Heart left ventricle (tissue), 16 donors: ENCODE measurements at regions not wholly inside any gene's neighbourhood (a gene's known extent, or its start where the extent isn't known, plus 50 kb on each side); places are given as distances from the start of the nearest gene placed in this dataset.

Source experiments
- ATAC-seq, 4 donors: fragments of 200-7000 bp; cut with Tn5 transposase; one replicate each; pipeline ENCODE4 v1.9.1; 2020 to 2022; ENCODE audit warnings: moderate library complexity in 4 of 4, mild to moderate bottlenecking in 3 of 4, moderate number of reproducible peaks in 1 of 4
- DNase-seq, 5 donors: peaks; one replicate each; pipeline ENCODE4 v3.0.0-alpha.2; 2020
- H3K27ac ChIP-seq, 12 donors: fragments of 200-600 bp; sonication (generic) in 4 of 12; one replicate each; pipeline versions ENCODE4 v1.5.0 to v1.8.0; 2016 to 2022; ENCODE audit warnings: mild to moderate bottlenecking in 2 of 12
- H3K27me3 ChIP-seq, 9 donors: fragments of 200-600 bp; sonication (generic) in 2 of 9; one replicate each; pipeline versions ENCODE4 v1.5.1 to v1.8.0; 2016 to 2022; ENCODE audit warnings: mild to moderate bottlenecking in 3 of 9
- H3K36me3 ChIP-seq, 9 donors: fragments of 200-600 bp; sonication (generic) in 2 of 9; one replicate each; pipeline versions ENCODE4 v1.5.0 to v1.8.0; 2018 to 2022; ENCODE audit warnings: mild to moderate bottlenecking in 2 of 9
- H3K4me1 ChIP-seq, 12 donors: fragments of 200-600 bp; sonication (generic) in 4 of 12; one replicate each; pipeline versions ENCODE4 v1.5.0 to v1.8.0; 2016 to 2022; ENCODE audit warnings: mild to moderate bottlenecking in 3 of 12
- H3K4me3 ChIP-seq, 12 donors: fragments of 200-600 bp; sonication (generic) in 4 of 12; one replicate each; pipeline versions ENCODE4 v1.5.0 to v1.8.0; 2017 to 2022; ENCODE audit warnings: mild to moderate bottlenecking in 9 of 12, moderate library complexity in 4 of 12
- H3K9me3 ChIP-seq, 12 donors: fragments of 200-600 bp; sonication (generic) in 4 of 12; one replicate each; pipeline versions ENCODE4 v1.5.0 to v1.8.0; 2016 to 2022; ENCODE audit warnings: mild to moderate bottlenecking in 1 of 12
- CTCF ChIP-seq, 12 donors: fragments of 200-600 bp; sonication (generic) in 4 of 12; IDR thresholded peaks; one replicate each; pipeline versions ENCODE4 v1.5.0 to v1.8.0; 2018 to 2022; ENCODE audit warnings: antibody characterized with exemption in 12 of 12, mild to moderate bottlenecking in 5 of 12
- POLR2A ChIP-seq, 2 donors: fragments of 450-650 bp; IDR thresholded peaks; one replicate each; pipeline ENCODE4 v1.6.1; 2017; ENCODE audit warnings: antibody characterized with exemption in 2 of 2, mild to moderate bottlenecking in 2 of 2, moderate library complexity in 2 of 2
- WGBS, 4 donors: extraction: QIAGEN DNeasy Blood & Tissue Kit in 2 of 4; methylation state at CpG; one replicate each; pipeline versions ENCODE4 v1.1.5 to v1.1.7; 2013 to 2018; 5-methylcytosine and 5-hydroxymethylcytosine counted together
- intact Hi-C, 10 donors: fragments of 100-400 bp; cut with DNase I; formaldehyde crosslinking; loops; one replicate each; pipeline versions ENCODE4 v1.11.1 to v1.14.2; 2022
- donor health status: ischemic (EF 13 %, LVEDD 7.1; RV severe dilation, severe dysfunction).
- donor health status: healthy with polysubstance abuse.
- donor health status: DM: no; HTN: yes; CAD: no.
- donor health status: DM: no; HTN: no; CAD: no.
- donor health status: ischemic (EF 25% LVEDD 6.9; RV normal size, moderate dysfunction).
- donor health status: ischemic (EF 25% LVEDD 5.7; RV mildly dilated, moderate dysfunction).
- donor health status: healthy.
- donor health status: DM: yes; HTN: yes; CAD: no.
- donor health status: ischemic (EF 35%, LVEDD 5.7; RV mildly dilated, moderate dysfunction).
- donor health status: nonischemic (EF 11% LVEDD 7.7; RV severe dilation, severe dysfunction).
- donor health status: DM: yes; HTN: yes; CAD: no.
- donor health status: PGD.
- donor health status: ischemic (EF 29% LVEDD 5.4; RV normal size, mild dysfunction).
- donor health status: nonischemic (EF 23%, LVEDD 6.1; RV moderate dilation, normal function).

DNA sequence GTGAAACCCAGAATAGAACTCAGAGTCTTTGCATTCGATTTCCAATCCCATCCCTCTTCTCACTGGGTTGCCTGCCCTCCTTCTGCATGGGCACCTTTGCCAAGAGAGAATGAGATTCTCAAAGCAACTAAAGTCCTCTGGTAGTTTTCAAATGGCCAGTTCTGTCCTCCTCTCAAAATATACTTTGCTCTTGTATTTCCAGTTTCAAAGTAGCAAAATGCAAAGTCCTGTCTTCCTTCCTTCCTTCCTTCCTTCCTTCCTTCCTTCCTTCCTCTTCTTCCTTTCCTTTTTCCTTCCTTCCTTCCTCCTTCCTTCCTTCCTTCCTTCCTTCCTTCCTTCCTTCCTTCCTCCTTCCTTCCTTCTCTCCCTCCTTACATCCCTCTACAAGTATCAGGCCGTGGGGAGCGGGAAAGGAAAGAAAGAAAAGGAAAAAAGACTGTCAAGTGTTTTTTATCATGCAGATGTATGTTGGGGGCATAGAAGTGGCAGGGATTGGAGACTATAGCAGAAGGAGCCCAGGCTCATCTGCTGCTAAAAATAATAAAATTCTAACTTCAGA, 265.2 kb downstream of the CD83 start:
- WGBS, 4 donors = 72 to 90% (median 82%) methylated on average over 3 of the region's 3 CpGs
- H3K4me1 ChIP-seq = peaks cover 0 to 11% (median 0%) of the 10 kb centered on the region in 12 donors
- ATAC-seq = no peak
- H3K4me3 ChIP-seq = no peak overlapping the region
- H3K27ac ChIP-seq = peak overlapping the region in 1 of 12 donors; percentile 47
- intact Hi-C loops = no loop called here
- no peaks in the 10 kb centered on the region for H3K36me3 ChIP-seq
- peaks cover 0 to 7% (median 0%) of the 10 kb centered on the region in 12 donors for H3K9me3 ChIP-seq
- H3K27me3 ChIP-seq = no peaks in the 10 kb centered on the region
- TF ChIP-seq CTCF (IDR thresholded peaks at IDR 0.05) (no peak), POLR2A (IDR thresholded peaks at IDR 0.05) (no peak)
- DNase-seq = no peak

GRCh38 chr6:14383393-14384174, 266.0 kb downstream of the CD83 start:
- WGBS, 4 donors = 77 to 85% (median 83%) methylated on average over 5 of the region's 5 CpGs
- intact Hi-C loops = no loop called here
- ATAC-seq (peak in 1 of 4 donors; percentile 37), DNase-seq (no peak)
- no peak for TF ChIP-seq CTCF (IDR thresholded peaks at IDR 0.05)
- no peak for TF ChIP-seq POLR2A (IDR thresholded peaks at IDR 0.05)
- H3K4me3 ChIP-seq = no peak overlapping the region
- peaks cover 0 to 11% (median 0%) of the 10 kb centered on the region in 12 donors for H3K4me1 ChIP-seq
- no peaks in the 10 kb centered on the region for H3K27me3 ChIP-seq
- H3K9me3 ChIP-seq = no peaks in the 10 kb centered on the region
- H3K36me3 ChIP-seq = no peaks in the 10 kb centered on the region
- peak overlapping the region in 1 of 12 donors; percentile 47 for H3K27ac ChIP-seq

DNA sequence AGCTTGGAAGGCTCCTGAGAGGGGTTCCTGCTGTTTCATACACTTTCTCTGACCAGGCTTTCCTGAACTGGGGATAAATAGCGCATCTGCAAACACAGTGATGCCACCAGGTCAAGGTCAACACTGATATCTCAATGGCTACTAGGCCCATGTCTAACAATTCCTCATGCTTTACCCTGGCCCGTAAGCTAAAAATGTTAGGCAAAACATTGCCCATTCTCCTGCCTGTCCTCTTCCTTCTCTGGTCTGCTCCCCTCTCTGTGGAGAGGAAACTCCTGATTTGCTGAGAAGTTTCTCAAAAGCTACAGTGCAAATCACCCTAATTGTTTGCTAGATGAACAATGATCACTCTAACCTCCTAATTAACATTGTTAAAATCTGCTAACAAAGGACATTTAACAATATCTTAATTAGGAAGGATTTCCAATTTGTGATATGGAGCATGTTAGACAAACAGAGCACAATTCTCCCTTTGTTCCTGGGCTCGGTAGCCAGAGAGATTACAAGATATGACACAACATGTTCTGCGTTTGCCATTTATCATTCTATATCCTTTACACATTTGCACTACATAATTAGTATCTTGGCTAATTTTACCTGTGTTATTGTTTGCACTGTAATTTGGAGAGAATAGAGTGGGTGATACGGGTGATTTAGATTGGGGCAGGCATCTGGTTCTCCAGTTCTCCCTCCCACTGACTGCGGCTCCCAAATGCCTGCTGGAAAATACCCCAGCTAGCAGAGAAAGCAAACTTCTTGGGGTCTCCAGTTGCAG, 266.8 kb downstream of the CD83 start:
- intact Hi-C loops = no loop called here

More for the DNA sequence above, 266.8 kb downstream of the CD83 start:
- no peak for DNase-seq
- H3K9me3 ChIP-seq = no peaks in the 10 kb centered on the region
- no peaks in the 10 kb centered on the region for H3K27me3 ChIP-seq
- no peaks in the 10 kb centered on the region for H3K36me3 ChIP-seq
- H3K4me1 ChIP-seq = peaks cover 0 to 11% (median 0%) of the 10 kb centered on the region in 12 donors
- H3K4me3 ChIP-seq = no peak overlapping the region
- 77 to 85% (median 83%) methylated on average over 6 of the region's 6 CpGs for WGBS, 4 donors
- no peak for ATAC-seq
- no peak for TF ChIP-seq CTCF (IDR thresholded peaks at IDR 0.05)
- no peak for TF ChIP-seq POLR2A (IDR thresholded peaks at IDR 0.05)
- H3K27ac ChIP-seq = peak overlapping the region in 1 of 12 donors; percentile 36
